ENCODE measurements at regions not wholly inside any gene's neighbourhood (a gene's known extent, or its start where the extent isn't known, plus 50 kb on each side); places are given as distances from the start of the nearest gene placed in this dataset.

DNA sequence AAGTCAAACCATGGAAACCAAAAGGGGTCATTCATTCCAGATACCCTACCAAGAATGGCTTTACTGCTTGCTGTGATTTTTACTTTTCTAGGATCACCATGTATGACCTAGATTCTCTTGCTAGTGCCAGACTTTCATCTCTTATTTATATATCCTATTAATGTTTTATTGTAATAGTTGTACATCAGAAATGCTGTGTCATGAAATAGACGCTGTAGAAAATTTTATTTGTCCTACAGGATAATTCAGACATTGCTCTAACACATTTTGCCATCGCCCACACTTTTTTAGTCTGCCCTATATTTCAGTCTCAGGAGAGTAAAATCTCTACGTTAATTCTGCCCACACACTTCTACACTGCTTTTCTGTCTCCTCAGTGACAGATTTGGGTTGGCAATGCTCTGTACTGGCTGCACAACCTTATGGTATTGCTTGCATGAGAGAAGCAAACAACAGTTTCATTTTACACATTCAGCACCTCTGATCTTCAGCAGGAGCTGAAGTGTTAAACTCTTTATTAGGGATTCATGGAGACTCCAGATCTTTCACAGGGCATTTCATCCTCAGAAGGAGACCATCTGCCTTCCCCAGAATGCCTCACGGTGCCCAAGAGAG is 871.8 kb upstream of the CHAC2 start:
- H3K4me3 ChIP-seq (ENCODE audit: low read depth, low read length): no peak overlapping the region
- TF ChIP-seq, protein P1, sequence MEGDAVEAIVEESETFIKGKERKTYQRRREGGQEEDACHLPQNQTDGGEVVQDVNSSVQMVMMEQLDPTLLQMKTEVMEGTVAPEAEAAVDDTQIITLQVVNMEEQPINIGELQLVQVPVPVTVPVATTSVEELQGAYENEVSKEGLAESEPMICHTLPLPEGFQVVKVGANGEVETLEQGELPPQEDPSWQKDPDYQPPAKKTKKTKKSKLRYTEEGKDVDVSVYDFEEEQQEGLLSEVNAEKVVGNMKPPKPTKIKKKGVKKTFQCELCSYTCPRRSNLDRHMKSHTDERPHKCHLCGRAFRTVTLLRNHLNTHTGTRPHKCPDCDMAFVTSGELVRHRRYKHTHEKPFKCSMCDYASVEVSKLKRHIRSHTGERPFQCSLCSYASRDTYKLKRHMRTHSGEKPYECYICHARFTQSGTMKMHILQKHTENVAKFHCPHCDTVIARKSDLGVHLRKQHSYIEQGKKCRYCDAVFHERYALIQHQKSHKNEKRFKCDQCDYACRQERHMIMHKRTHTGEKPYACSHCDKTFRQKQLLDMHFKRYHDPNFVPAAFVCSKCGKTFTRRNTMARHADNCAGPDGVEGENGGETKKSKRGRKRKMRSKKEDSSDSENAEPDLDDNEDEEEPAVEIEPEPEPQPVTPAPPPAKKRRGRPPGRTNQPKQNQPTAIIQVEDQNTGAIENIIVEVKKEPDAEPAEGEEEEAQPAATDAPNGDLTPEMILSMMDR (IDR thresholded peaks at IDR 0.05; ENCODE audit: low read depth, low read length): no peak
- in situ Hi-C loops (cut with HindIII; ENCODE audit: low sequenced_read_pairs): no loop called here
- no peak for DNase-seq (ENCODE audit: low read depth, low spot score)

DNA sequence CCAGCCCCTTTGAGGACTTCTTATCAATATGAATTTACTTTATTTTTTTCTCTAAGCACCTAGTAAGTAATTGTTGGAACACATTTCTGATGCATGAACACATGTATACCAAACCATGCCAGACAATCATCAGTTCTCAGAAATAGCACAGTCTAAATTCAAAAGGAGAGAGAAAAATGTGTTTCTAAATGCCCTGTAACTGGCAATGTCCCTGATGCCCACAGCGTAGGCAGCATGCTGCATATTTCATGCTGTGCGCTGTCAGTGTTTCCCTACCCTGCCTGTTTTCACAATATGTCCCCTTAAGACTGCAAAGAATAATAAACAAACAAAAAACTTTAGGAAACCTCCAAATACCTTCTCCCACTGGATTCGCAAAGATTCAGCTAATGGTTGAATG is 881.0 kb upstream of the CHAC2 start:
- TF ChIP-seq, protein P1 (IDR thresholded peaks at IDR 0.05; ENCODE audit: low read depth, low read length): no peak
- H3K4me3 ChIP-seq (ENCODE audit: low read depth, low read length): no peak overlapping the region
- no peak for DNase-seq (ENCODE audit: low read depth, low spot score)
- in situ Hi-C loops (cut with HindIII; ENCODE audit: low sequenced_read_pairs): no loop called here

DNA sequence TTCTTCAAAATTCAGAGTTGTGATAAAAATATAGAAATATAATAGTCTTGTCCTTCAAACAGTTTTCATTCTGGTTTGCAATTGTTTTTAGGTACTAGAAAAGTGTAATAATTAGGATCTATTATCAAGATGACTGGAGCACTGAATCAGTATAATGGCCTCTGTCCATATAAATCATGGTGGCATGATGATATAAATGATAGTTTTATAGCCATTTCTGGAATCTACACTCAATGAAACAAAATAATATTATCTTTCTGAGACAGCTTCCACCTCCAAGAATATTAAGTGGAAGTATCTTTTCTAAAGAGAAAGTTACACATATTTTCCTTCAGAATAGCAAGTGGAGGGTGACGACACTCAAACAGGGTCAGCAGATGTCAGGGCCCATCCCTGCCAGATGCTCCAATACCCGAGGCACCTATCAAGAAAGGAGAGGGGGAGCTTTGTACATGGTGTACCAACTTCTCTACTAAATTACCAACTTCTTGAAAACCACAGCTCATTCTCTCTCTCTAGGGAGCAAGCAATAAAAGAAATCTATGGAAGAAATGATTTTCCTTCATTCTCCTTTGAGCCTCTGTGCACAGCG is 882.7 kb upstream of the CHAC2 start:
- no peak overlapping the region for H3K4me3 ChIP-seq (ENCODE audit: low read depth, low read length)
- DNase-seq (ENCODE audit: low read depth, low spot score): no peak
- TF ChIP-seq, protein P1 (IDR thresholded peaks at IDR 0.05; ENCODE audit: low read depth, low read length): no peak
- in situ Hi-C loops (cut with HindIII; ENCODE audit: low sequenced_read_pairs): no loop called here

DNA sequence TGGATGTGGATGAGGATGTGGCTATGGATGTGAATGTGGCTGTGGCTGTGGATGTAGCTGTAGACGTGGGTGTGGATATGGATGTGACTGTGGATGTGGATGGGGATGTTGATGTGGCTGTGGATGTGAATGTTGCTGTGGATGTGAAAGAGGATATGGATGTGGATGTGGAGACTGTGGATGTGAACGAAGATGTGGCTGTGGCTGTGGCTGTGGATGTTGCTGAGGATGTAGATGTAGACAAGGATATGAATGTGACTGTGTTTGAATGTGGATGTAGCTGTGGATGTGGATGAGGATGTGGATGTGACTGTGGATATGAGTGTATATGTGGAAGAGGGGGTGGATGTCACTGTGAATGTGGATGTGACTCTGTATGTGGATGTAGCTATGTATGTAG is 884.6 kb upstream of the CHAC2 start:
- H3K4me3 ChIP-seq (ENCODE audit: low read depth, low read length): no peak overlapping the region
- TF ChIP-seq, protein P1 (IDR thresholded peaks at IDR 0.05; ENCODE audit: low read depth, low read length): no peak
- in situ Hi-C loops (cut with HindIII; ENCODE audit: low sequenced_read_pairs): no loop called here
- no peak for DNase-seq (ENCODE audit: low read depth, low spot score)

DNA sequence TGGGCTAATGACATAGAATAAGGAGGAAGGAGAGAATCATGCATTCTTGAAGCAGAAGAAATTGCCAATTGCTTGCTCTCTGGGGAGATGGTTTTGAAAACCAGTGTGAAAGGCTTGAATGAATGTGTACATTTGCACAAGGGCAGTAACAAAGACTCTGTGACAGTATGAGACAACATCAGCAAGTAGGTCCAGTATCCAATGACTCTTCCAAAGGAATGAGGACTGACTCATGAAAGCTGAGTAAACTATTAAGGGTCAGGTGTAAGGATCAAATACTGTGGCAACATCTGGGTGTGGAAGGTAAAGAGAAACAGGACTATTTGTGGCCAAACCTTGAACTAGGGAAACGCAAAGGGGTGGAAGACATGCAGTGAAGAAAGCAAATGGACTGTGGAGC is 886.0 kb upstream of the CHAC2 start:
- TF ChIP-seq, protein P1 (IDR thresholded peaks at IDR 0.05; ENCODE audit: low read depth, low read length): no peak

DNA sequence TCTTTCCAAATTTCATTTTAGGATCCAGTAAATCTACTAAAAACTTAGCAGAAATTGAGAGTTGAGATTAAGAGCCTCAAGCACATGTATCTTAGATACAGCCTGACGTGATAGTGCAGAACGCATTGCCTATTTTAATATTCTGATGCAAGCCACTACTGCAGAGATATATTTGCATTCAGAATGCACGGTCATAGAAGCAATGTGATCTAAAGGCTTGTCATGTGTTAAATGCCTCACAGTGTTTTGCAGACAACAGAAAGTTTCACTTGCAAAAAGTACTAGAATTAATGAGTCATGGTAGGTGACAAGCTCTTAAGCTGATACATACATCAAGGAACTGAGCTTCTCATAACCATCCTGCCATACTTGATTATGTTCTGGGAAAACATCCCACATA is 886.7 kb upstream of the CHAC2 start:
- no peak for DNase-seq (ENCODE audit: low read depth, low spot score)
- TF ChIP-seq, protein P1 (IDR thresholded peaks at IDR 0.05; ENCODE audit: low read depth, low read length): no peak
- H3K4me3 ChIP-seq (ENCODE audit: low read depth, low read length): no peak overlapping the region
- in situ Hi-C loops (cut with HindIII; ENCODE audit: low sequenced_read_pairs): no loop called here

More for the DNA sequence above, 886.0 kb upstream of the CHAC2 start:
- H3K4me3 ChIP-seq (ENCODE audit: low read depth, low read length): no peak overlapping the region
- in situ Hi-C loops (cut with HindIII; ENCODE audit: low sequenced_read_pairs): no loop called here
- DNase-seq (ENCODE audit: low read depth, low spot score): peak; percentile 68
